CD4-positive, alpha-beta T cell (primary cell): ENCODE measurements at regions not wholly inside any gene's neighbourhood (a gene's known extent, or its start where the extent isn't known, plus 50 kb on each side); places are given as distances from the start of the nearest gene placed in this dataset.

ENCODE experiments used
- ATAC-seq: fragments of 200-7000 bp; cut with Tn5 transposase; one replicate; pipeline ENCODE4 v1.10.0; 2022; ENCODE audit warnings: mild to moderate bottlenecking; ENCODE audit not compliant: poor library complexity
- CTCF ChIA-PET: fragments of 350-600 bp; sonication (Branson Sonifier 250); formaldehyde crosslinking; loops from one replicate; lab custom pipeline; 2021; ENCODE audit warnings: antibody characterized with exemption, inconsistent platforms; lab: Charles Lee
- POLR2A ChIA-PET: fragments of 350-600 bp; sonication (Branson Sonifier 250); formaldehyde crosslinking; loops from one replicate; lab custom pipeline; 2021; ENCODE audit warnings: antibody characterized with exemption, inconsistent platforms; lab: Charles Lee
- DNase-seq, 14 experiments: peaks; one replicate each; pipeline ENCODE4 v3.0.0-alpha.2; 2013 to 2020; ENCODE audit warnings: mixed read lengths in 2 of 14
- H3K27ac ChIP-seq, 2 donors: one replicate each; pipeline versions ENCODE4 v1.5.1 to v1.7.0; 2013; ENCODE audit warnings: low read length in 2 of 2, low read depth in 1 of 2, mild to moderate bottlenecking in 1 of 2
- H3K27me3 ChIP-seq, 2 experiments: 1 replicate in 1 of 2; 2 replicates in 1 of 2; pipeline versions ENCODE4 v1.6.1 to v1.7.0; 2013; ENCODE audit warnings: low read length in 2 of 2, control low read depth in 1 of 2, mild to moderate bottlenecking in 1 of 2, moderate library complexity in 1 of 2; ENCODE audit not compliant: insufficient read depth in 2 of 2, control insufficient read depth in 1 of 2
- H3K36me3 ChIP-seq: one replicate; pipeline ENCODE4 v1.6.1; 2013; ENCODE audit warnings: low read length, control low read depth; ENCODE audit not compliant: insufficient read depth
- H3K4me1 ChIP-seq: one replicate; pipeline ENCODE4 v1.6.1; 2013; ENCODE audit warnings: low read length, control low read depth; ENCODE audit not compliant: insufficient read depth
- H3K4me3 ChIP-seq: one replicate; pipeline ENCODE4 v1.5.1; 2013; ENCODE audit warnings: mild to moderate bottlenecking, low read length, moderate library complexity
- H3K9me3 ChIP-seq, 2 experiments: 1 replicate in 1 of 2; 2 replicates in 1 of 2; pipeline versions ENCODE4 v1.6.1 to v1.7.0; 2013; ENCODE audit warnings: low read length in 2 of 2, mild to moderate bottlenecking in 2 of 2, control low read depth in 1 of 2, moderate library complexity in 1 of 2; ENCODE audit not compliant: control insufficient read depth in 1 of 2, insufficient read depth in 1 of 2
- H3K27ac Mint-ChIP-seq: one replicate; pipeline ENCODE4 v1.8.0; 2020; ENCODE audit warnings: mixed read lengths
- H3K27me3 Mint-ChIP-seq: one replicate; pipeline ENCODE4 v1.8.0; 2021; ENCODE audit warnings: mixed read lengths
- H3K36me3 Mint-ChIP-seq: one replicate; pipeline ENCODE4 v1.8.0; 2021; ENCODE audit warnings: low read depth, mixed read lengths
- H3K4me1 Mint-ChIP-seq: one replicate; pipeline ENCODE4 v1.8.0; 2021; ENCODE audit warnings: low read depth, mixed read lengths
- H3K4me3 Mint-ChIP-seq: one replicate; pipeline ENCODE4 v1.8.0; 2020; ENCODE audit warnings: mild to moderate bottlenecking, mixed read lengths
- H3K9me3 Mint-ChIP-seq: one replicate; pipeline ENCODE4 v1.8.0; 2020; ENCODE audit warnings: mixed read lengths
- intact Hi-C, 2 experiments: fragments of 100-400 bp; cut with DNase I in 1 of 2; cut with micrococcal nuclease in 1 of 2; formaldehyde crosslinking; loops; one replicate each; pipeline versions ENCODE4 v1.15.1 to v1.9.0; 2023 to 2025; cut with DNase I, micrococcal nuclease
- TF ChIP-seq, protein P1 (sequence below): fragments of 200-600 bp; IDR thresholded peaks from one replicate; pipeline ENCODE4 v1.8.0; 2022; ENCODE audit warnings: antibody characterized with exemption, mild to moderate bottlenecking

DNA sequence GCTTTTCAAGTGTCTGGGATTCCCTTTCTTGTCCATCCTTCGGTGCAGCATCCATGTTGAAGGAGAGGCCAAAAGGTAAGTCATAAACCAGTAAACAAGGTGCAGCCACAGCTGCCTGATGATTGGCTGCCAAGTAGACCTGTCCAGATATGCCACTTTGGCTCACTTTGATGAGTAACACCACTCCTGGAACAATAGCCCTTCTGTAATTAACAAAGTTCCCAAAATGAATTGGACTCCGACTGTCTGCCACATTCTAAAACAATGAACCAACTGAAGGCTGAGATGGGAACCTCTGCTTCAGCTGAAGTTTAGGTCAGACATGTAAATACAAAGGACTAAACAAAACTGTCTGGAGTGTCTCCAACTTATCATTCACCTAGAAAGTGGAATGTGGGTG, 82.2 kb upstream of the LGALSL start:
- no peak for ATAC-seq
- no peak overlapping the region for H3K4me3 Mint-ChIP-seq
- intact Hi-C loops, result no loop called here
- no peaks in the 10 kb centered on the region for H3K36me3 ChIP-seq
- H3K27me3 ChIP-seq, result no peaks in the 10 kb centered on the region
- no peak for DNase-seq
- TF ChIP-seq, protein P1, sequence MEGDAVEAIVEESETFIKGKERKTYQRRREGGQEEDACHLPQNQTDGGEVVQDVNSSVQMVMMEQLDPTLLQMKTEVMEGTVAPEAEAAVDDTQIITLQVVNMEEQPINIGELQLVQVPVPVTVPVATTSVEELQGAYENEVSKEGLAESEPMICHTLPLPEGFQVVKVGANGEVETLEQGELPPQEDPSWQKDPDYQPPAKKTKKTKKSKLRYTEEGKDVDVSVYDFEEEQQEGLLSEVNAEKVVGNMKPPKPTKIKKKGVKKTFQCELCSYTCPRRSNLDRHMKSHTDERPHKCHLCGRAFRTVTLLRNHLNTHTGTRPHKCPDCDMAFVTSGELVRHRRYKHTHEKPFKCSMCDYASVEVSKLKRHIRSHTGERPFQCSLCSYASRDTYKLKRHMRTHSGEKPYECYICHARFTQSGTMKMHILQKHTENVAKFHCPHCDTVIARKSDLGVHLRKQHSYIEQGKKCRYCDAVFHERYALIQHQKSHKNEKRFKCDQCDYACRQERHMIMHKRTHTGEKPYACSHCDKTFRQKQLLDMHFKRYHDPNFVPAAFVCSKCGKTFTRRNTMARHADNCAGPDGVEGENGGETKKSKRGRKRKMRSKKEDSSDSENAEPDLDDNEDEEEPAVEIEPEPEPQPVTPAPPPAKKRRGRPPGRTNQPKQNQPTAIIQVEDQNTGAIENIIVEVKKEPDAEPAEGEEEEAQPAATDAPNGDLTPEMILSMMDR, result no peak
- H3K27ac ChIP-seq, result no peak overlapping the region
- ChIA-PET POLR2A (no interaction called here), CTCF (no interaction called here)
- H3K27me3 Mint-ChIP-seq, result no peaks in the 10 kb centered on the region
- no peak overlapping the region for H3K27ac Mint-ChIP-seq
- no peaks in the 10 kb centered on the region for H3K9me3 Mint-ChIP-seq
- no peaks in the 10 kb centered on the region for H3K4me1 Mint-ChIP-seq
- H3K36me3 Mint-ChIP-seq, result no peaks in the 10 kb centered on the region
- H3K4me1 ChIP-seq, result no peaks in the 10 kb centered on the region
- peaks cover 0 to 7% of the 10 kb centered on the region in 2 experiments for H3K9me3 ChIP-seq
- no peak overlapping the region for H3K4me3 ChIP-seq

DNA sequence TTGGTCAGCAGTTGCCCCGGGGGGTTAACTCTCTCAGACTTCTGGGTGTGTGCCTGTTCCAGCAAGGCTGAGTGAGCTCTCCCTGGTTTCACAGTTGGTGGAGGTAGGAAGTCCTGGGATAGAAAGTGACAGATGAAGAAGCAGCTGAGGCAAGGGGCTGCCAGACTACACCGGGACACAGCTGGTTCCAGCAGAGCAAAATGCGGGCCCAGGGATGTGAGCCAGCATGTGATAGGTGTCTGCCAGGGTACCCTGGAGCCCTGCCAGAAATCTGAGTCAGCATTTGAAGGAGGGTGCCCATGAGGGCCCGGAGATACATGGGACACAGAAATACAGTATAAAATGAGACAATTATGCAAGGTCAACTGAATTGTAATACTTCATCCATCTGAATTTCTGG, 79.3 kb upstream of the LGALSL start:
- Mint-ChIP-seq H3K9me3 (no peaks in the 10 kb centered on the region), H3K27me3 (no peaks in the 10 kb centered on the region), H3K4me3 (no peak overlapping the region), H3K4me1 (no peaks in the 10 kb centered on the region), H3K36me3 (no peaks in the 10 kb centered on the region), H3K27ac (no peak overlapping the region)
- no peak overlapping the region for H3K27ac ChIP-seq
- intact Hi-C loops, result no loop called here
- ChIA-PET POLR2A (no interaction called here), CTCF (no interaction called here)
- ATAC-seq, result no peak
- H3K4me3 ChIP-seq, result no peak overlapping the region
- DNase-seq, result no peak
- no peaks in the 10 kb centered on the region for H3K4me1 ChIP-seq
- no peaks in the 10 kb centered on the region for H3K27me3 ChIP-seq
- peaks cover 0 to 11% of the 10 kb centered on the region in 2 experiments for H3K9me3 ChIP-seq
- no peaks in the 10 kb centered on the region for H3K36me3 ChIP-seq
- TF ChIP-seq, protein P1, result no peak

DNA sequence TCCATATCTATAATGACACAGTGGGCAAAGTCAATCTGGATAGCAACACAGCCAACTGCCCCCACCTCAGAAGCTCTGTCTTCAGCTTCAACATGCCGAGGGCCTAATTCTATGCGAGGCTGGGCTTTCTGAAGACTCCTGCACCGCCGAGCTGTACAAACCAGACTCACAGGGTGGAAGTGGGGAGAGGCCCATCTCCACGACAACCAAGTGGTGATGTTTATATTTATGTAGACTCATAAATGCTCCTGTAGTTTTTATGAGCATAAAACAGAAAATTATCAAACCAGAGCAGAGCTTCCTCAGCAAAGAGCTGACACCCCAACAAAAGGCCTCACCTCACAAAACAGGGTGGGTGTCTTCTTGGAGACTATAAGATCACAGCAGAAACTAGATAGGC, 77.0 kb upstream of the LGALSL start:
- POLR2A ChIA-PET, result no interaction called here
- TF ChIP-seq, protein P1, result no peak
- H3K9me3 Mint-ChIP-seq, result no peaks in the 10 kb centered on the region
- no peaks in the 10 kb centered on the region for H3K36me3 Mint-ChIP-seq
- peaks cover 0 to 11% of the 10 kb centered on the region in 2 experiments for H3K9me3 ChIP-seq
- CTCF ChIA-PET, result interaction anchor here (1.2 kb wide), 1 partner anchor 13 kb away, joined by 3 read pairs; no protein-coding TSS in a partner anchor
- H3K4me1 ChIP-seq, result no peaks in the 10 kb centered on the region
- ATAC-seq (no peak), DNase-seq (no peak)
- H3K4me3 Mint-ChIP-seq, result no peak overlapping the region
- H3K4me1 Mint-ChIP-seq, result no peaks in the 10 kb centered on the region
- H3K27me3 Mint-ChIP-seq, result peaks cover 8% of the 10 kb centered on the region
- intact Hi-C loops, result no loop called here
- no peak overlapping the region for H3K27ac ChIP-seq
- no peaks in the 10 kb centered on the region for H3K36me3 ChIP-seq
- no peak overlapping the region for H3K4me3 ChIP-seq
- H3K27ac Mint-ChIP-seq, result no peak overlapping the region
- H3K27me3 ChIP-seq, result no peaks in the 10 kb centered on the region
